Ovary (tissue), 7 donors: ENCODE measurements at regions not wholly inside any gene's neighbourhood (a gene's known extent, or its start where the extent isn't known, plus 50 kb on each side); places are given as distances from the start of the nearest gene placed in this dataset.

Experiments
- DNase-seq, 5 donors: peaks; one replicate each; pipeline ENCODE4 v3.0.0-alpha.2; 2019 to 2020
- H3K27ac ChIP-seq, 2 donors: fragments of 200-600 bp; one replicate each; pipeline versions ENCODE4 v1.5.1 to v1.8.0; 2019 to 2022
- H3K27me3 ChIP-seq: fragments of 200-600 bp; one replicate; pipeline ENCODE4 v1.8.0; 2022
- H3K36me3 ChIP-seq: fragments of 200-600 bp; sonication (generic); one replicate; pipeline ENCODE4 v1.5.1; 2019
- H3K4me1 ChIP-seq: one replicate; pipeline ENCODE4 v1.8.1; 2013; ENCODE audit warnings: mild to moderate bottlenecking, moderate library complexity; ENCODE audit not compliant: insufficient read depth
- H3K4me3 ChIP-seq: fragments of 200-600 bp; sonication (generic); one replicate; pipeline ENCODE4 v1.5.1; 2017
- H3K9me3 ChIP-seq, 2 donors: fragments of 200-600 bp in 1 of 2; sonication (generic) in 1 of 2; one replicate each; pipeline versions ENCODE4 v1.5.1 to v1.8.1; 2013 to 2019; ENCODE audit warnings: mild to moderate bottlenecking in 1 of 2, moderate library complexity in 1 of 2
- EP300 ChIP-seq: sonication (generic); formaldehyde crosslinking; IDR thresholded peaks from one replicate; pipeline ENCODE4 v1.6.1; 2017; ENCODE audit warnings: antibody characterized with exemption
- POLR2A ChIP-seq: fragments of 450-650 bp; IDR thresholded peaks from one replicate; pipeline ENCODE4 v1.6.1; 2017; ENCODE audit warnings: antibody characterized with exemption, mild to moderate bottlenecking, moderate library complexity
- WGBS, 3 donors: extraction: QIAGEN DNeasy Blood & Tissue Kit in 1 of 3; methylation state at CpG; one replicate each; pipeline versions ENCODE4 v1.1.5 to v1.1.7; 2013 to 2017; 5-methylcytosine and 5-hydroxymethylcytosine counted together
- intact Hi-C, 4 donors: fragments of 100-400 bp; cut with DNase I; formaldehyde crosslinking; loops; one replicate each; pipeline versions ENCODE4 v1.11.0 to v1.15.1; 2022 to 2023
- TF ChIP-seq, protein P1 (sequence below), 3 donors: fragments of 450-650 bp in 2 of 3; fragments of 200-600 bp in 1 of 3; IDR thresholded peaks; one replicate each; pipeline versions ENCODE4 v1.5.1 to v1.8.0; 2016 to 2022; ENCODE audit warnings: antibody characterized with exemption in 3 of 3, mild to moderate bottlenecking in 1 of 3
- donor health status: DM: no; HTN: no; CAD: no; lungs with moderate emphysema.
- donor health status: DM: no; HTN: no; CAD: no.
- donor health status: Bipolar disorder and iron deficiency.
- donor health status: DM: no; HTN: no; CAD: no.
- donor health status: DM: yes; HTN: yes; CAD: no.

DNA sequence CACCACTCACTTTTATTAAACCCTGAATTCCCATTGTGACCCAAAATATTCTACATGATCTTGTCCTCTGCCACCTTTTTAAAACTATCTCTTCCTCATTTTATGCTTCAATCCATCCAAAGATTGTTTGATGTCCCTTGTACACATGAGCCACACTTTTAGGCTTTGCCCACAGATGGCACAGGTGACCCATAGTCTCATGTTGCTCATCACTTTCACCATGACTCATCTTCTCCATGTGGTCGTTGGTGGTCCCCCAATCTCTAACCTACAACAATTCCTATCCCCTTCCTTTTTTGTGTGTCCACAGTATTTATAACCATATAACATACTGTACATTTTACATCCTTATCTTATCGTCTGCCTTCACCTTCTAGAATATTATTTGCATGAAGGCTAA lies 271.5 kb upstream of the ZWINT start:
- H3K27ac ChIP-seq, result no peak overlapping the region
- intact Hi-C loops, result no loop called here
- 79 to 86% (median 84%) methylated on average over 2 of the region's 2 CpGs for WGBS, 3 donors
- no peaks in the 10 kb centered on the region for H3K9me3 ChIP-seq
- DNase-seq, result no peak
- H3K36me3 ChIP-seq, result no peaks in the 10 kb centered on the region
- TF ChIP-seq POLR2A (no peak), EP300 (no peak)
- TF ChIP-seq, protein P1, sequence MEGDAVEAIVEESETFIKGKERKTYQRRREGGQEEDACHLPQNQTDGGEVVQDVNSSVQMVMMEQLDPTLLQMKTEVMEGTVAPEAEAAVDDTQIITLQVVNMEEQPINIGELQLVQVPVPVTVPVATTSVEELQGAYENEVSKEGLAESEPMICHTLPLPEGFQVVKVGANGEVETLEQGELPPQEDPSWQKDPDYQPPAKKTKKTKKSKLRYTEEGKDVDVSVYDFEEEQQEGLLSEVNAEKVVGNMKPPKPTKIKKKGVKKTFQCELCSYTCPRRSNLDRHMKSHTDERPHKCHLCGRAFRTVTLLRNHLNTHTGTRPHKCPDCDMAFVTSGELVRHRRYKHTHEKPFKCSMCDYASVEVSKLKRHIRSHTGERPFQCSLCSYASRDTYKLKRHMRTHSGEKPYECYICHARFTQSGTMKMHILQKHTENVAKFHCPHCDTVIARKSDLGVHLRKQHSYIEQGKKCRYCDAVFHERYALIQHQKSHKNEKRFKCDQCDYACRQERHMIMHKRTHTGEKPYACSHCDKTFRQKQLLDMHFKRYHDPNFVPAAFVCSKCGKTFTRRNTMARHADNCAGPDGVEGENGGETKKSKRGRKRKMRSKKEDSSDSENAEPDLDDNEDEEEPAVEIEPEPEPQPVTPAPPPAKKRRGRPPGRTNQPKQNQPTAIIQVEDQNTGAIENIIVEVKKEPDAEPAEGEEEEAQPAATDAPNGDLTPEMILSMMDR (IDR thresholded peaks at IDR 0.05), result no peak
- H3K4me1 ChIP-seq, result no peaks in the 10 kb centered on the region
- no peak overlapping the region for H3K4me3 ChIP-seq
- H3K27me3 ChIP-seq, result no peaks in the 10 kb centered on the region

DNA sequence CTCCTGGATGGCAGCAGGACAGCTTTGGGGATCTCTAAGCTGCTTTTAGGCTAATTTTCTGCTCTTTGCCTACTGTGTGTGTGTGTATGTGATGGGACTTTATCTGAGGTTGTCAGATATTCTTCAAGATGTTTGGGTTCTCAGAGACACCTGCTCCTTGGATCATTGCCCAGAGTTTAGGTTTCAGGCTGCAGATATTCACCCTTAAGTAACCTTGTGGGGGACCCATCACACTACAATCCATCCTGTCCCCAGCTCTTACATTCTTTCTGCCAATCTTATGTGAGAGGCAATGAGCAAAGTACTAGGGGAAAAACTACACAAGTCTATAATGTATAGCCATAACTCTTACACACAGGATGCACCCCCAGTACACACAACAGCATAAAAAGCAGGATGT lies 263.0 kb upstream of the ZWINT start:
- H3K9me3 ChIP-seq, result no peaks in the 10 kb centered on the region
- no peaks in the 10 kb centered on the region for H3K27me3 ChIP-seq
- no peak overlapping the region for H3K27ac ChIP-seq
- TF ChIP-seq, protein P1 (IDR thresholded peaks at IDR 0.05), result no peak
- TF ChIP-seq EP300 (no peak), POLR2A (no peak)
- no peak for DNase-seq
- H3K4me3 ChIP-seq, result no peak overlapping the region
- H3K4me1 ChIP-seq, result peaks cover 2% of the 10 kb centered on the region
- intact Hi-C loops, result no loop called here
- no peaks in the 10 kb centered on the region for H3K36me3 ChIP-seq

DNA sequence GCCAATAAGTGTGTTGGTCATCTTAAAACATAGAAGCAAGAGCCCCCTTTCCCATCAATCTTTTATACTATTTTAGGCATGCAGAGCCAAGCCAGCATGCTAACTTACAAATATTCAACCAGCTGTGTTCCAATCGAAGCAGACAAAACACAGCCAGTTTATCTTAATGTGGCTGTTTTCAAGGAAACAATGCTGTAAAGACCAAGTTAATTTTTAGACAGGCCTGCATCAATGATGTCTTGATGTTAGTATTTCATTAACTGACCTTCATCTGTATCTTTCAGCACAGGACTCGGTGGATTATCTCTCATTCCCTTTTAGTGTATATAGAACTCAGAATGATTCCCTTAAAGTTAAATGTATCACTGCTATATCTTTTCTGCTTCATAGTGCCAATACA lies 262.0 kb upstream of the ZWINT start:
- TF ChIP-seq, protein P1 (IDR thresholded peaks at IDR 0.05), result no peak
- TF ChIP-seq EP300 (no peak), POLR2A (no peak)
- intact Hi-C loops, result no loop called here

DNA sequence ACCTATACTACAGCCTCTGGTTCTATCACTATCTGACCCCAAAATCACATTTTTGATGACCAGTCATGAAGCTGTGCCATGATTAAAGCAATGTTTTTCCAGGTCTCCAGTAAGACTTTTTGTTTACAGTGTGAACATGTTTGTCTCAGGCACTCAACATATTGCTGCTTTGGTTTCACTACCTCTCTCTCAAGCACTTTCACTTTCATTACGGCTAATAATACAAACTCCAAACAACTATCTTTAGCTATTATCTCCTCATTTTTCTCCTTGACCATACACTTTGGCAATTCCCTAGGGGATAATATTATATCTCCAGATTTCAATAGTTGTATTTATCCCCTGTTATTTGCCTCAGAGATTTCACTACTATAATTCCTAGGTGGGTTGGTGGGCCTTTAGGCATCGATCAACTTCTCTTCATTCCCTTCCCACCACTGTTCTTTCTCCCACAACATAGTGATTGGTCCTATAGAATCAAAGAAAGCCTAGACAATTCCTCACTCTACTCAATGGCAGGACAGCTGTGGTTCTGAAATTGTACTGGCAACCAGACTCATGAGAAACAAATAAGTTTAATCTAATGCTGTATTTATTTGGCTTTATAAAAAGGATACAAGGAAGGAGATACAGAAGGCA lies 261.4 kb upstream of the ZWINT start:
- H3K4me1 ChIP-seq, result peaks cover 2% of the 10 kb centered on the region
- no peaks in the 10 kb centered on the region for H3K36me3 ChIP-seq
- 10 to 19% (median 11%) methylated on average over 2 of the region's 2 CpGs for WGBS, 3 donors
- H3K27me3 ChIP-seq, result no peaks in the 10 kb centered on the region
- TF ChIP-seq, protein P1 (IDR thresholded peaks at IDR 0.05), result no peak
- TF ChIP-seq EP300 (no peak), POLR2A (no peak)
- intact Hi-C loops, result no loop called here
- no peaks in the 10 kb centered on the region for H3K9me3 ChIP-seq
- H3K4me3 ChIP-seq, result peak overlapping the region; percentile 34
- no peak for DNase-seq
- H3K27ac ChIP-seq, result peak overlapping the region in 1 of 2 donors; percentile 69

More for the DNA sequence above, 262.0 kb upstream of the ZWINT start:
- Histone ChIP-seq H3K36me3 (no peaks in the 10 kb centered on the region), H3K9me3 (no peaks in the 10 kb centered on the region), H3K4me1 (peaks cover 2% of the 10 kb centered on the region), H3K27ac (peak overlapping the region in 1 of 2 donors; percentile 69), H3K4me3 (no peak overlapping the region), H3K27me3 (no peaks in the 10 kb centered on the region)
- WGBS, 3 donors, result 5 to 9% (median 6%) methylated on average over 2 of the region's 2 CpGs
- DNase-seq, result no peak
